ENCODE measurements at regions not wholly inside any gene's neighbourhood (a gene's known extent, or its start where the extent isn't known, plus 50 kb on each side); places are given as distances from the start of the nearest gene placed in this dataset.

DNA sequence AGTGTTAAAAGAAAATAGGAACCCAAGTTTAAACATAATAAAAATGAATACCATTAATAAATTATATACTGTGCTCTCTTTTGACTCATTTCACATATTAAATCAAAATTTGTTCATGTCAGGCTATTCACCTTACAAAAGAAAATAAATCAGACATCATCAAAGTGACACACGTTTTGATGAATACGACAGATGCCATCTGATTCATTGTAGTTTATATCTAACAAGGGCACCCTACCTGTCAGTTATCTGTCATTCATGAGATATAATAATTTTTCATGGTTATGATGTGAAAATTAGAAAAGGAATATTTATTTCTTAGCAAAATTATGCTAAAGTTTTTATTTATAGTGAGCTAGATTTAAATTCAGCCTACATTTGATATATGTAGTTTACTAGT lies 188.1 kb upstream of the PCDH17 start:
- Histone ChIP-seq H3K4me1 (replicated peaks in 1 of 2) (no peaks in the 10 kb centered on the region), H3K27me3 (no peaks in the 10 kb centered on the region), H3K4me3 (no peak overlapping the region), H3K9me3 (replicated peaks in 1 of 3) (no peaks in the 10 kb centered on the region), H3K27ac (no peak overlapping the region), H3K36me3 (replicated peaks in 1 of 2) (no peaks in the 10 kb centered on the region)
- intact Hi-C loops (cut with DNase I) = no loop called here
- no peak for DNase-seq
- 61 to 68% (median 66%) methylated on average over 2 of the region's 2 CpGs for WGBS, 4 donors
- TF ChIP-seq, protein P1, sequence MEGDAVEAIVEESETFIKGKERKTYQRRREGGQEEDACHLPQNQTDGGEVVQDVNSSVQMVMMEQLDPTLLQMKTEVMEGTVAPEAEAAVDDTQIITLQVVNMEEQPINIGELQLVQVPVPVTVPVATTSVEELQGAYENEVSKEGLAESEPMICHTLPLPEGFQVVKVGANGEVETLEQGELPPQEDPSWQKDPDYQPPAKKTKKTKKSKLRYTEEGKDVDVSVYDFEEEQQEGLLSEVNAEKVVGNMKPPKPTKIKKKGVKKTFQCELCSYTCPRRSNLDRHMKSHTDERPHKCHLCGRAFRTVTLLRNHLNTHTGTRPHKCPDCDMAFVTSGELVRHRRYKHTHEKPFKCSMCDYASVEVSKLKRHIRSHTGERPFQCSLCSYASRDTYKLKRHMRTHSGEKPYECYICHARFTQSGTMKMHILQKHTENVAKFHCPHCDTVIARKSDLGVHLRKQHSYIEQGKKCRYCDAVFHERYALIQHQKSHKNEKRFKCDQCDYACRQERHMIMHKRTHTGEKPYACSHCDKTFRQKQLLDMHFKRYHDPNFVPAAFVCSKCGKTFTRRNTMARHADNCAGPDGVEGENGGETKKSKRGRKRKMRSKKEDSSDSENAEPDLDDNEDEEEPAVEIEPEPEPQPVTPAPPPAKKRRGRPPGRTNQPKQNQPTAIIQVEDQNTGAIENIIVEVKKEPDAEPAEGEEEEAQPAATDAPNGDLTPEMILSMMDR (IDR thresholded peaks at IDR 0.05) = no peak
- TF ChIP-seq POLR2A (IDR thresholded peaks at IDR 0.05) = no peak

DNA sequence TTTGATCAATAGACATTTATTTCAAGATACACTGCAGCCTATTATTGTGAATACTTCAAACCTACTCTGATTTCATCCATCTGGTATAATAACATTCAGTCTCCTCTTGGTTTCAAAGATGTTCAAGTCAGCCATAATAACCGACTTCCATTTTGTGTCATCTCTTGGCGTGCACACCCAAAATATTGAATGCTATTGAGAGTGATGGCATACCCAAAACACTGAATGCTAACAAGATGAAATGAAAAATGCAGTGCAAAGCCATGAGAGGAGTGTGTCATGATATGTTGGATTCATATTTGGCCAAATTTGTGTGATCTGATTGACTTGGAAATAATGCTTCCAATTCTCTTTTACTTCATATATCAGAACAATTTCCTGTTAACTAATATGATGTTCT lies 181.2 kb upstream of the PCDH17 start:
- no peak overlapping the region for H3K27ac ChIP-seq
- TF ChIP-seq, protein P1 (IDR thresholded peaks at IDR 0.05) = no peak
- TF ChIP-seq POLR2A (IDR thresholded peaks at IDR 0.05) = no peak

GRCh38 chr13:57452228-57452627 lies 179.3 kb upstream of the PCDH17 start:
- intact Hi-C loops (cut with DNase I) = no loop called here

More for the DNA sequence above, 181.2 kb upstream of the PCDH17 start:
- H3K4me3 ChIP-seq = no peak overlapping the region
- no peaks in the 10 kb centered on the region for H3K9me3 ChIP-seq (replicated peaks in 1 of 3)
- no peaks in the 10 kb centered on the region for H3K4me1 ChIP-seq (replicated peaks in 1 of 2)
- intact Hi-C loops (cut with DNase I) = no loop called here
- no peaks in the 10 kb centered on the region for H3K36me3 ChIP-seq (replicated peaks in 1 of 2)
- WGBS, 4 donors = 63 to 92% (median 66%) methylated on average over 2 of the region's 2 CpGs
- H3K27me3 ChIP-seq = no peaks in the 10 kb centered on the region
- DNase-seq = no peak

GRCh38 chr13:57470491-57470890 lies 161.1 kb upstream of the PCDH17 start:
- Histone ChIP-seq H3K36me3 (replicated peaks in 1 of 2) (no peaks in the 10 kb centered on the region), H3K27me3 (no peaks in the 10 kb centered on the region), H3K27ac (no peak overlapping the region), H3K9me3 (replicated peaks in 1 of 3) (no peaks in the 10 kb centered on the region), H3K4me3 (no peak overlapping the region), H3K4me1 (replicated peaks in 1 of 2) (no peaks in the 10 kb centered on the region)
- DNase-seq = no peak
- WGBS, 4 donors = 62 to 77% (median 74%) methylated on average over 1 of the region's 1 CpG
- intact Hi-C loops (cut with DNase I) = no loop called here
- no peak for TF ChIP-seq POLR2A (IDR thresholded peaks at IDR 0.05)
- TF ChIP-seq, protein P1 (IDR thresholded peaks at IDR 0.05) = no peak

More at GRCh38 chr13:57452228-57452627, 179.3 kb upstream of the PCDH17 start:
- H3K4me3 ChIP-seq = no peak overlapping the region
- WGBS, 4 donors = 58 to 88% (median 64%) methylated on average over 2 of the region's 2 CpGs
- H3K36me3 ChIP-seq (replicated peaks in 1 of 2) = no peaks in the 10 kb centered on the region
- no peak overlapping the region for H3K27ac ChIP-seq
- no peak for TF ChIP-seq POLR2A (IDR thresholded peaks at IDR 0.05)
- TF ChIP-seq, protein P1 (IDR thresholded peaks at IDR 0.05) = no peak
- DNase-seq = no peak
- no peaks in the 10 kb centered on the region for H3K4me1 ChIP-seq (replicated peaks in 1 of 2)
- H3K27me3 ChIP-seq = no peaks in the 10 kb centered on the region
- no peaks in the 10 kb centered on the region for H3K9me3 ChIP-seq (replicated peaks in 1 of 3)

All from adrenal gland (tissue), 9 donors.